Panc1 (cell line): ENCODE measurements at regions not wholly inside any gene's neighbourhood (a gene's known extent, or its start where the extent isn't known, plus 50 kb on each side); places are given as distances from the start of the nearest gene placed in this dataset.

Source experiments
- ATAC-seq: fragments of 200-7000 bp; cut with Tn5 transposase; 2 replicates; pipeline ENCODE4 v1.9.1; 2020; ENCODE audit warnings: mild to moderate bottlenecking, moderate library complexity
- BruUV-seq: library from RNA; stranded (reverse); fragments of 400-500 nt; replicated peaks from 2 replicates; lab custom pipeline; 2021; lab: Mats Ljungman, UMichigan
- CTCF ChIA-PET: fragments of 300-600 bp; sonication (Branson Sonifier 250); formaldehyde crosslinking; loops from one replicate; lab custom pipeline; 2022; ENCODE audit warnings: antibody characterized with exemption; lab: Charles Lee
- POLR2A ChIA-PET: fragments of 300-600 bp; sonication (Branson Sonifier 250); formaldehyde crosslinking; loops from one replicate; lab custom pipeline; 2022; ENCODE audit warnings: antibody characterized with exemption; lab: Charles Lee
- DNase-seq: peaks from one replicate; pipeline ENCODE4 v3.0.0-alpha.2; 2010; ENCODE audit warnings: low read depth, low spot score
- H3K27ac ChIP-seq: 2 replicates; pipeline ENCODE4 v1.5.1; 2011; ENCODE audit warnings: mild to moderate bottlenecking, low read length, inconsistent platforms
- H3K27me3 ChIP-seq: fragments of 200-500 bp; sonication (Bioruptor generic); 2 replicates; pipeline ENCODE4 v1.6.0; 2014; ENCODE audit warnings: low read length, inconsistent platforms; ENCODE audit not compliant: control insufficient read depth, insufficient read depth
- H3K36me3 ChIP-seq: fragments of 200-500 bp; sonication (Bioruptor generic); 2 replicates; pipeline ENCODE4 v1.5.1; 2014; ENCODE audit warnings: inconsistent platforms, mild to moderate bottlenecking, low read length, moderate library complexity; ENCODE audit not compliant: control insufficient read depth, insufficient read depth
- H3K4me1 ChIP-seq: 2 replicates; pipeline ENCODE4 v1.5.1; 2011; ENCODE audit warnings: inconsistent platforms, mild to moderate bottlenecking, low read length, moderate library complexity; ENCODE audit not compliant: control insufficient read depth, insufficient read depth
- H3K4me3 ChIP-seq, 2 experiments: 2 replicates each; pipeline ENCODE4 v1.5.1; 2011 to 2012; ENCODE audit warnings: low read depth in 2 of 2, low read length in 2 of 2, mild to moderate bottlenecking in 2 of 2, inconsistent platforms in 1 of 2, moderate library complexity in 1 of 2
- H3K9me3 ChIP-seq: fragments of 200-500 bp; sonication (Bioruptor generic); 2 replicates; pipeline ENCODE4 v1.5.1; 2014; ENCODE audit warnings: low read depth, mild to moderate bottlenecking, inconsistent platforms, low read length, moderate library complexity; ENCODE audit not compliant: control insufficient read depth, insufficient read depth
- POLR2AphosphoS5 ChIP-seq: IDR thresholded peaks from 2 replicates; pipeline ENCODE4 v1.6.1; 2012; ENCODE audit warnings: mild to moderate bottlenecking, low read depth, low read length, moderate library complexity
- SIN3A ChIP-seq: IDR thresholded peaks from 2 replicates; pipeline ENCODE4 v1.6.1; 2012; ENCODE audit warnings: low read depth, mild to moderate bottlenecking, low read length, moderate library complexity, borderline replicate concordance; ENCODE audit not compliant: insufficient read depth
- TCF7L2 ChIP-seq: IDR thresholded peaks from 2 replicates; pipeline ENCODE4 v1.6.1; 2011; ENCODE audit warnings: mild to moderate bottlenecking, low read depth, low read length, inconsistent platforms
- in situ Hi-C: cut with HindIII; loops from 2 replicates; pipeline ENCODE4 v1.10.0; 2016; ENCODE audit warnings: low sequenced_read_pairs, low pct_unique_long_range_greater_than_20kb
- intact Hi-C: fragments of 100-400 bp; cut with micrococcal nuclease; formaldehyde crosslinking; loops from one replicate; pipeline ENCODE4 v1.10.0; 2022; ENCODE audit not compliant: unreplicated experiment
- TF ChIP-seq, protein P1 (sequence below), 2 experiments: IDR thresholded peaks; 2 replicates each; pipeline ENCODE4 v1.6.1; 2011 to 2012; ENCODE audit warnings: low read depth in 2 of 2, control low read depth in 1 of 2, low read length in 1 of 2, mild to moderate bottlenecking in 1 of 2, moderate library complexity in 1 of 2; ENCODE audit not compliant: insufficient read depth in 1 of 2
- TF ChIP-seq, protein P2 (sequence below): fragments of 450-650 bp; IDR thresholded peaks from 2 replicates; pipeline ENCODE4 v1.5.1; 2017; ENCODE audit warnings: mild to moderate bottlenecking

DNA sequence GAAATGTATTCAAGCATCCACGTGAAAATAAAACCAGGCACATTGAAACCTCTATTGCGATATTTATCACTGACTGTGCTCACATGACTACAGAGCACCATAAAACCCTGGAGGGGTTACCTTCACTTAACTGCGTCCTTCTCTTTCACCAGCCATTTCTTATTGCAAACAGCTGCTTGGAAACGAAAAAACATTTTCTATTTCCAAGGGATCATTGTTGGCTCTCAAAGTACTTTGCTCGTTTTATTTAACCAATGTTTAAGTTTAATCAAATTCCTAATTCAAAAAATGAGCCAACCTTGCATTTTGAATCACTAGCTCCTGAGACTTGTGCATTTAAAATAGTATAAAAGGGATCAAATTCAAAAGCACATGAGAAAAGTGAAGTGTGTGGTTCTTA is 134.4 kb downstream of the OSR1 start:
- Histone ChIP-seq H3K36me3 (no peaks in the 10 kb centered on the region), H3K27me3 (no peaks in the 10 kb centered on the region), H3K4me3 (no peak overlapping the region), H3K27ac (no peak overlapping the region), H3K9me3 (no peaks in the 10 kb centered on the region), H3K4me1 (no peaks in the 10 kb centered on the region)
- DNase-seq (no peak), ATAC-seq (no peak)
- ChIA-PET POLR2A (no interaction called here), CTCF (no interaction called here)
- intact Hi-C loops (no loop called here), in situ Hi-C loops (no loop called here)
- no TSS peak for BruUV-seq
- TF ChIP-seq, protein P1, sequence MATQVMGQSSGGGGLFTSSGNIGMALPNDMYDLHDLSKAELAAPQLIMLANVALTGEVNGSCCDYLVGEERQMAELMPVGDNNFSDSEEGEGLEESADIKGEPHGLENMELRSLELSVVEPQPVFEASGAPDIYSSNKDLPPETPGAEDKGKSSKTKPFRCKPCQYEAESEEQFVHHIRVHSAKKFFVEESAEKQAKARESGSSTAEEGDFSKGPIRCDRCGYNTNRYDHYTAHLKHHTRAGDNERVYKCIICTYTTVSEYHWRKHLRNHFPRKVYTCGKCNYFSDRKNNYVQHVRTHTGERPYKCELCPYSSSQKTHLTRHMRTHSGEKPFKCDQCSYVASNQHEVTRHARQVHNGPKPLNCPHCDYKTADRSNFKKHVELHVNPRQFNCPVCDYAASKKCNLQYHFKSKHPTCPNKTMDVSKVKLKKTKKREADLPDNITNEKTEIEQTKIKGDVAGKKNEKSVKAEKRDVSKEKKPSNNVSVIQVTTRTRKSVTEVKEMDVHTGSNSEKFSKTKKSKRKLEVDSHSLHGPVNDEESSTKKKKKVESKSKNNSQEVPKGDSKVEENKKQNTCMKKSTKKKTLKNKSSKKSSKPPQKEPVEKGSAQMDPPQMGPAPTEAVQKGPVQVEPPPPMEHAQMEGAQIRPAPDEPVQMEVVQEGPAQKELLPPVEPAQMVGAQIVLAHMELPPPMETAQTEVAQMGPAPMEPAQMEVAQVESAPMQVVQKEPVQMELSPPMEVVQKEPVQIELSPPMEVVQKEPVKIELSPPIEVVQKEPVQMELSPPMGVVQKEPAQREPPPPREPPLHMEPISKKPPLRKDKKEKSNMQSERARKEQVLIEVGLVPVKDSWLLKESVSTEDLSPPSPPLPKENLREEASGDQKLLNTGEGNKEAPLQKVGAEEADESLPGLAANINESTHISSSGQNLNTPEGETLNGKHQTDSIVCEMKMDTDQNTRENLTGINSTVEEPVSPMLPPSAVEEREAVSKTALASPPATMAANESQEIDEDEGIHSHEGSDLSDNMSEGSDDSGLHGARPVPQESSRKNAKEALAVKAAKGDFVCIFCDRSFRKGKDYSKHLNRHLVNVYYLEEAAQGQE (IDR thresholded peaks at IDR 0.05; ENCODE audit: insufficient read depth in 1 of 2, low read depth in 2 of 2, low read length in 1 of 2) = no peak
- no peak for TF ChIP-seq TCF7L2
- TF ChIP-seq, protein P2, sequence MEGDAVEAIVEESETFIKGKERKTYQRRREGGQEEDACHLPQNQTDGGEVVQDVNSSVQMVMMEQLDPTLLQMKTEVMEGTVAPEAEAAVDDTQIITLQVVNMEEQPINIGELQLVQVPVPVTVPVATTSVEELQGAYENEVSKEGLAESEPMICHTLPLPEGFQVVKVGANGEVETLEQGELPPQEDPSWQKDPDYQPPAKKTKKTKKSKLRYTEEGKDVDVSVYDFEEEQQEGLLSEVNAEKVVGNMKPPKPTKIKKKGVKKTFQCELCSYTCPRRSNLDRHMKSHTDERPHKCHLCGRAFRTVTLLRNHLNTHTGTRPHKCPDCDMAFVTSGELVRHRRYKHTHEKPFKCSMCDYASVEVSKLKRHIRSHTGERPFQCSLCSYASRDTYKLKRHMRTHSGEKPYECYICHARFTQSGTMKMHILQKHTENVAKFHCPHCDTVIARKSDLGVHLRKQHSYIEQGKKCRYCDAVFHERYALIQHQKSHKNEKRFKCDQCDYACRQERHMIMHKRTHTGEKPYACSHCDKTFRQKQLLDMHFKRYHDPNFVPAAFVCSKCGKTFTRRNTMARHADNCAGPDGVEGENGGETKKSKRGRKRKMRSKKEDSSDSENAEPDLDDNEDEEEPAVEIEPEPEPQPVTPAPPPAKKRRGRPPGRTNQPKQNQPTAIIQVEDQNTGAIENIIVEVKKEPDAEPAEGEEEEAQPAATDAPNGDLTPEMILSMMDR = no peak
- TF ChIP-seq POLR2AphosphoS5 = no peak

DNA sequence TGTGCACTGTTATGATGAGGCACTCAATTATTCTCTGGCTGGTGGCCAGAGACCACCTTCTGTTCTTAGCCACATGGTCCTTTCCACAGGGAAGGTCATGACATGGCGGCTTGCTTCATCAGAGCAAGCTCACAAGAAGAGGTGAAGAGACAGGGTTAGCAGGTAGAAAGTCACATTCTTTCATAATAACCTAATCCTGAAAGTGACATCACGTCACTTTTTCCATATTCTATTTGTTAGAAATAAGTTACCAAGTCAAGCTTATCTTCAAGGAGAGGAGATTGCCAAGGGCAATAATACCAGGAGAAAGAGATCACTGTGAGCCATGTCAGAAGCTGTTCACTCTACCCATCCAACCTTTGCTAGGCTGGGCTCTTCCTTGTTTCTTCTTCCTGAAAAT is 139.4 kb downstream of the OSR1 start:
- H3K27ac ChIP-seq = no peak overlapping the region
- ChIA-PET CTCF (no interaction called here), POLR2A (no interaction called here)
- TF ChIP-seq TCF7L2 (no peak), POLR2AphosphoS5 (no peak), SIN3A (no peak)
- TF ChIP-seq, protein P1 (IDR thresholded peaks at IDR 0.05; ENCODE audit: insufficient read depth in 1 of 2, low read depth in 2 of 2, low read length in 1 of 2) = no peak
- no peak for ATAC-seq
- H3K36me3 ChIP-seq = no peaks in the 10 kb centered on the region
- in situ Hi-C loops = no loop called here
- DNase-seq = no peak
- H3K27me3 ChIP-seq = no peaks in the 10 kb centered on the region
- intact Hi-C loops = no loop called here
- no peaks in the 10 kb centered on the region for H3K9me3 ChIP-seq
- BruUV-seq = no TSS peak
- H3K4me1 ChIP-seq = no peaks in the 10 kb centered on the region
- no peak overlapping the region for H3K4me3 ChIP-seq
